Neural cell (in vitro differentiated cells): ENCODE measurements at regions not wholly inside any gene's neighbourhood (a gene's known extent, or its start where the extent isn't known, plus 50 kb on each side); places are given as distances from the start of the nearest gene placed in this dataset.
"Not testable (repeated sequence)": the region's sequence is repeated elsewhere in the genome, so short reads cannot be mapped to it uniquely, and the experiment has no call there.

ENCODE experiments used
- H2AFZ ChIP-seq: fragments of 200-600, 300-800 bp; sonication (generic), shearing (Covaris generic); 2 replicates; pipeline ENCODE4 v1.6.0; 2014; ENCODE audit warnings: low read depth, mild to moderate bottlenecking, antibody characterized with exemption, low read length, moderate library complexity
- H3F3A ChIP-seq: fragments of 200-600 bp; shearing (Covaris generic); 2 replicates; pipeline ENCODE4 v1.6.1; 2016; ENCODE audit warnings: mild to moderate bottlenecking, moderate library complexity, mixed read lengths, antibody characterized with exemption, low read length; ENCODE audit not compliant: insufficient read depth, poor library complexity, severe bottlenecking
- H3K27ac ChIP-seq: fragments of 200-600, 300-800 bp; sonication (generic), shearing (Covaris generic); 2 replicates; pipeline ENCODE4 v1.5.1; 2014; ENCODE audit warnings: mild to moderate bottlenecking, low read length, moderate library complexity
- H3K27me3 ChIP-seq: fragments of 300-800, 200-600 bp; sonication (generic), shearing (Covaris generic); 2 replicates; pipeline ENCODE4 v1.6.0; 2014; ENCODE audit warnings: mild to moderate bottlenecking, low read depth, low read length, moderate library complexity; ENCODE audit not compliant: insufficient read depth
- H3K36me3 ChIP-seq: fragments of 300-800, 200-600 bp; sonication (generic), shearing (Covaris generic); 2 replicates; pipeline ENCODE4 v1.5.1; 2014; ENCODE audit warnings: mild to moderate bottlenecking, antibody characterized with exemption, low read length, moderate library complexity; ENCODE audit not compliant: insufficient read depth
- H3K4me2 ChIP-seq: fragments of 300-800, 200-600 bp; sonication (generic), shearing (Covaris generic); 2 replicates; pipeline ENCODE4 v1.6.0; 2014; ENCODE audit warnings: mild to moderate bottlenecking, low read length
- H3K4me3 ChIP-seq: fragments of 300-800, 200-600 bp; sonication (generic), shearing (Covaris generic); 2 replicates; pipeline ENCODE4 v1.5.1; 2014; ENCODE audit warnings: mild to moderate bottlenecking, low read length, moderate library complexity
- H3K79me2 ChIP-seq: fragments of 200-600 bp; shearing (Covaris generic); replicated peaks from 2 replicates; pipeline ENCODE4 v1.6.0; 2014; ENCODE audit warnings: mild to moderate bottlenecking, low read length, moderate library complexity; ENCODE audit not compliant: insufficient read depth
- H3K9ac ChIP-seq: fragments of 300-800, 200-600 bp; sonication (generic), shearing (Covaris generic); 2 replicates; pipeline ENCODE4 v1.6.1; 2016; ENCODE audit warnings: mild to moderate bottlenecking, low read length, mixed read lengths
- H3K9me2 ChIP-seq: fragments of 200-600 bp; shearing (Covaris generic); 2 replicates; pipeline ENCODE4 v1.6.1; 2016; ENCODE audit warnings: mild to moderate bottlenecking, low read length, mixed read lengths; ENCODE audit not compliant: insufficient read depth
- H3K9me3 ChIP-seq: fragments of 200-600, 300-800 bp; sonication (generic), shearing (Covaris generic); 2 replicates; pipeline ENCODE4 v1.6.1; 2016; ENCODE audit warnings: mild to moderate bottlenecking, mixed run types, low read length, moderate library complexity, mixed read lengths
- H4K20me1 ChIP-seq: fragments of 200-600 bp; shearing (Covaris generic); 2 replicates; pipeline ENCODE4 v1.6.1; 2016; ENCODE audit warnings: mild to moderate bottlenecking, mixed run types; ENCODE audit not compliant: insufficient read depth
- CTCF ChIP-seq: fragments of 450-650 bp; IDR thresholded peaks from 2 replicates; pipeline ENCODE4 v1.5.1; 2014; ENCODE audit warnings: antibody characterized with exemption, mild to moderate bottlenecking, moderate library complexity; ENCODE audit not compliant: poor library complexity, severe bottlenecking
- EP300 ChIP-seq: fragments of 450-650 bp; conservative IDR thresholded peaks from 2 replicates; pipeline ENCODE4 v1.6.1; 2014; ENCODE audit warnings: antibody characterized with exemption, mild to moderate bottlenecking, moderate library complexity; ENCODE audit not compliant: poor library complexity, severe bottlenecking
- EZH2 ChIP-seq: fragments of 200-600, 300-800 bp; shearing (Covaris generic), sonication (generic); IDR thresholded peaks from 2 replicates; pipeline ENCODE4 v1.6.1; 2014; ENCODE audit warnings: antibody characterized with exemption, low read length, borderline replicate concordance, mild to moderate bottlenecking; ENCODE audit not compliant: insufficient read depth, poor library complexity, severe bottlenecking
- MXI1 ChIP-seq: fragments of 450-650 bp; conservative IDR thresholded peaks from 2 replicates; pipeline ENCODE4 v1.6.1; 2014; ENCODE audit warnings: antibody characterized with exemption, mild to moderate bottlenecking; ENCODE audit not compliant: poor library complexity, severe bottlenecking
- POLR2AphosphoS5 ChIP-seq: IDR thresholded peaks from 2 replicates; pipeline ENCODE4 v1.6.1; 2012
- RAD21 ChIP-seq: fragments of 450-650 bp; conservative IDR thresholded peaks from 2 replicates; pipeline ENCODE4 v1.6.1; 2014; ENCODE audit warnings: antibody characterized with exemption, mild to moderate bottlenecking, moderate library complexity
- REST ChIP-seq: IDR thresholded peaks from 2 replicates; pipeline ENCODE4 v1.6.1; 2012; ENCODE audit warnings: borderline replicate concordance
- SMC3 ChIP-seq: fragments of 450-650 bp; conservative IDR thresholded peaks from 2 replicates; pipeline ENCODE4 v1.6.1; 2014; ENCODE audit warnings: antibody characterized with exemption, mild to moderate bottlenecking, moderate library complexity; ENCODE audit not compliant: poor library complexity
- TAF1 ChIP-seq: IDR thresholded peaks from 2 replicates; pipeline ENCODE4 v1.6.1; 2012; ENCODE audit warnings: low read depth

GRCh38 chr12:105445649-105446048, 115.2 kb downstream of the C12orf75 start:
- no peaks in the 10 kb centered on the region for H3K79me2 ChIP-seq
- no peaks in the 10 kb centered on the region for H4K20me1 ChIP-seq
- H3K9me2 ChIP-seq, result no peaks in the 10 kb centered on the region
- no peaks in the 10 kb centered on the region for H3K36me3 ChIP-seq
- H3F3A ChIP-seq, result no peaks in the 10 kb centered on the region
- no peaks in the 10 kb centered on the region for H3K9me3 ChIP-seq
- TF ChIP-seq REST (no peak), TAF1 (no peak), POLR2AphosphoS5 (no peak), EP300 (no peak)
- no peaks in the 10 kb centered on the region for H3K27me3 ChIP-seq
- H3K9ac ChIP-seq, result no peak overlapping the region
- H3K27ac ChIP-seq, result peak overlapping the region; percentile 5
- H2AFZ ChIP-seq, result peak overlapping the region; percentile 3
- H3K4me3 ChIP-seq, result no peak overlapping the region
- no peak overlapping the region for H3K4me2 ChIP-seq

GRCh38 chr12:105446460-105446859, 116.0 kb downstream of the C12orf75 start:
- not testable (repeated sequence) for H3K9me2 ChIP-seq, H3K4me2 ChIP-seq, H3K27me3 ChIP-seq, H3K9ac ChIP-seq, H2AFZ ChIP-seq, H3K9me3 ChIP-seq, H3K79me2 ChIP-seq, H3F3A ChIP-seq, H3K36me3 ChIP-seq, H3K27ac ChIP-seq, H4K20me1 ChIP-seq, H3K4me3 ChIP-seq

GRCh38 chr12:105449431-105449830, 118.9 kb downstream of the C12orf75 start:
- Histone ChIP-seq H3K36me3 (no peaks in the 10 kb centered on the region), H2AFZ (no peak overlapping the region), H3K9me3 (no peaks in the 10 kb centered on the region), H3F3A (no peaks in the 10 kb centered on the region), H3K27me3 (no peaks in the 10 kb centered on the region), H3K4me3 (no peak overlapping the region), H4K20me1 (no peaks in the 10 kb centered on the region), H3K79me2 (no peaks in the 10 kb centered on the region), H3K27ac (no peak overlapping the region), H3K9me2 (no peaks in the 10 kb centered on the region), H3K4me2 (no peak overlapping the region), H3K9ac (no peak overlapping the region)
- no peak for TF ChIP-seq RAD21
- no peak for TF ChIP-seq SMC3
- TF ChIP-seq CTCF, result no peak
- TF ChIP-seq EP300, result no peak
- no peak for TF ChIP-seq MXI1
- no peak for TF ChIP-seq POLR2AphosphoS5
- no peak for TF ChIP-seq EZH2
- no peak for TF ChIP-seq TAF1
- no peak for TF ChIP-seq REST
